SK-MEL-5 (cell line): ENCODE measurements at regions not wholly inside any gene's neighbourhood (a gene's known extent, or its start where the extent isn't known, plus 50 kb on each side); places are given as distances from the start of the nearest gene placed in this dataset.
A peak's percentile ranks its signal among the peaks of the same experiment; 100 is the strongest.
"Not testable (repeated sequence)": the region's sequence is repeated elsewhere in the genome, so short reads cannot be mapped to it uniquely, and the experiment has no call there.

Experiments used
- DNase-seq: peaks from one replicate; pipeline ENCODE4 v3.0.0-alpha.2; 2016; ENCODE audit warnings: low read depth, low spot score
- in situ Hi-C: cut with HindIII; loops from 2 replicates; pipeline ENCODE4 v1.10.0; 2016; ENCODE audit warnings: low sequenced_read_pairs, high pct_unique_total_duplicates, low pct_unique_long_range_greater_than_20kb

- in situ Hi-C loops, result no loop called here
- DNase-seq, result no peak
Measured at GRCh38 chr4:12635629-12636028, 848.5 kb downstream of the RAB28 start.

DNA sequence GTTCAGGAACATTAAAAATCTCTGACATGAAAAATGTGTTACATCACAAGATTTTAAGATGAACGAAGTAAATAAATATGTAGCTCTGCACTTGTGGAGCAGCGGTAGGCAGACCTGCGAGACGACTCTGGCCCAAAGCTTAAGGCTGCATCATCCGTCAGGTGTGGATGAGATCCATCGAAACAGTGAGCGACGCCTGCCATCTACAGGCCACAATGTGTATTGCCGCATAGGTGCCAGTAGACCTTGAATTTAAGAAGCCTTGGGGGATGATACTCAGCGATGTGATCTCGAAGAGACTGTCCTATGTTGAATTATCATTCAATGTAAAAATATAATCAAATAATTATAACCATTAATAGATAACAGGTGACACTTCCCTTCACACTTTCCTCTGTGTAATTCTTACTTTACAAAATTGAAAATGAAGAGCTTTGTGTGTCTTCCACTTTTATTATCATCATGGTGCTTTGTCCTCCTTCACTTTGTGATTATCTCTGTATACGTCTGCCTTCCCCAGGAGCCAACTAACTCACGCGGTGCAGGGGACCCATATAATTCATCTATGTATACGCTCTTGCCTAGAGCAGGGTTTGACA, 851.0 kb downstream of the RAB28 start:
- in situ Hi-C loops, result no loop called here
- peak; percentile 81 for DNase-seq

- in situ Hi-C loops, result no loop called here
- no peak for DNase-seq
Measured at GRCh38 chr4:12615822-12616221, 868.3 kb downstream of the RAB28 start.

- no peak for DNase-seq
- in situ Hi-C loops, result no loop called here
Measured at GRCh38 chr4:12612876-12613275, 871.3 kb downstream of the RAB28 start.

- in situ Hi-C loops, result not testable (repeated sequence)
- DNase-seq, result peak; percentile 3
Measured at GRCh38 chr4:12609212-12609875, 874.8 kb downstream of the RAB28 start.

DNA sequence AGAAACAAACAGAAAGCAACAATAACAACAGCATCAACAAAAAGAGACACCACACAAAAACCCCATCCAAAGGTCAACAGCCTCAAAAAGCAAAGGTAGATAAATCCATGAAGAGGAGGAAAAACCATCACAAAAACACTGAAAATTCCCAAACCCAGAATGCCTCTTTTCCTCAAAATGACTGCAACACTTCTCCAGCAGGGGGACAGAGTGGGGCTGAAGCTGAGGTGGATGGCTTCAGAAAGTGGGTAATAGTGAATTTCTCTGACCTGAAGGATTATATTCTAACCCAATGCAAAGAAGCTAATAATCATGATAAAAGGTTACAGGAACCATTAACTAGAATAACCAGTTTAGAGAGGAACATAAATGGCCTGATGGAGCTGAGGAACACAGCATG, 888.2 kb downstream of the RAB28 start:
- peak; percentile 26 for DNase-seq
- in situ Hi-C loops, result no loop called here

DNA sequence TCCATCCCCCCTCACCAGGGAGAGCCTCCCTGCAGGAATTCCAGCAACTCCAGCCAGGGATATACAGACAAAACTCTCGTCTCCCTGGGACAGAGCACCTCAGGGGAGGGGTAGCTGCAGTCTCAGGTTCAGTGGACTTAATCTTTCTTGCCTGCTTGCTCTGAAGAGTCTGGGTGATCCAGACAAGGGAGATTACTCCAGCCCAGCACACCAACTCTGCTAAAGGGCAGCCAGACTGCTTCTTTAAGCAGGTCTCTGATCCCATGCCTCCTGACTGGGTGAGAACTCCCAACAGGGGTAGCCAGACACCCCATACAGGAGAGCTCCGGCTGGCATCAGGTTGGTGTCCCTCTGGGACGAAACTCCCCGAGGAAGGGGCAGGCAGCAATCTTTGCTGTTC, 888.7 kb downstream of the RAB28 start:
- no peak for DNase-seq
- in situ Hi-C loops, result no loop called here

DNA sequence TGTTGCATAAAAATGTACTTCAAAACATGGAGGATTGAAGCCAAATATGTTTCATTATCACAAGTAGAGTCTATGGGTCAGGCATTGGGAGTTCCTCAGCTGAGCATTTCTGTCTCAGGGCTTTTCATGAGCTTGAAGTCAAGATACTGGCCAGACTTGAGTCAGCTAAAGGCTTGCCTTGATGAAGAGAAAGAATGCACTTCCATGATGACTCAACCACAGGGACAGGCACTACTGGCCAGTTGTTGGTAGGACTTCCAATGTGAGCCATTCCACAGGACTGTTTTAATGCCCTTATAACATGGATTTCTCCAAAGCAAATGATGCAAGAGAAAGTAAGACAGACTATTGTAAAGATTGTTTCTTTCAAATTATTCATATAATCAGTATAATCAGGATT, 895.6 kb downstream of the RAB28 start:
- in situ Hi-C loops, result no loop called here
- DNase-seq, result no peak

DNA sequence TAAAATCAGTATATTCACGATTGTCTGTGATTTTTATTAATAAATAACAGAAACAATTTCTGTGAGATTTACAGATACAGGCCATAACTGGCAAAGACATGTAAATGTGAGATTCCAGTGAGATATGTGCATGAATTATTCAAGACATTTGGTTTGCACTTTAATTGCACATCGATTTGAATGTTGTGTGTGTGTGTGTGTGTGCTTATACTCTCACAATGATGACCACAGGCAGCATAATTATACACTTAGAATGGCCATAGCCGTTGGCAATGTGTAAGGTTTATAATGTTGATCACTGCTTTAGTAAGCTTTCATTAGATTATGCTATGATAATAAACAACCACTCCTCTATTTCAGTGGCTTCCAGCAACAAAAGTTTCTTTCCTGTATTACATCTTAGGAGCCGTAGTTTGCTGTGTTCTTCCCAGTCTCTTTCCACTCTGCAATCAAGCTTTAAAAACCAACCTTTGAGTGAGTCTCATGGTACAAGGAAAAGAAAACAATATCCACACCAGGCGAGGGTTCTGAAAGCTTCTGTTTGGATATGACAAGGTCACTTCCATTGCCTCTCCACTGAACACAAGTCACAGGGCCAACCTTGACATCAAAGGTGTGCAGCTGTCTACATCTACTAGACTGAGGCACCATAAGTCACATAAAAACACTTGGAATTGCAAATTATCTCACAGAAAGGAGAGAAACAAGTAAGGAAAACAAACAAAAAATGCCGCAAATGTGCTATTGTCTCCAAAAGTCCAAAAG, 897.7 kb downstream of the RAB28 start:
- DNase-seq, result no peak
- in situ Hi-C loops, result no loop called here

DNA sequence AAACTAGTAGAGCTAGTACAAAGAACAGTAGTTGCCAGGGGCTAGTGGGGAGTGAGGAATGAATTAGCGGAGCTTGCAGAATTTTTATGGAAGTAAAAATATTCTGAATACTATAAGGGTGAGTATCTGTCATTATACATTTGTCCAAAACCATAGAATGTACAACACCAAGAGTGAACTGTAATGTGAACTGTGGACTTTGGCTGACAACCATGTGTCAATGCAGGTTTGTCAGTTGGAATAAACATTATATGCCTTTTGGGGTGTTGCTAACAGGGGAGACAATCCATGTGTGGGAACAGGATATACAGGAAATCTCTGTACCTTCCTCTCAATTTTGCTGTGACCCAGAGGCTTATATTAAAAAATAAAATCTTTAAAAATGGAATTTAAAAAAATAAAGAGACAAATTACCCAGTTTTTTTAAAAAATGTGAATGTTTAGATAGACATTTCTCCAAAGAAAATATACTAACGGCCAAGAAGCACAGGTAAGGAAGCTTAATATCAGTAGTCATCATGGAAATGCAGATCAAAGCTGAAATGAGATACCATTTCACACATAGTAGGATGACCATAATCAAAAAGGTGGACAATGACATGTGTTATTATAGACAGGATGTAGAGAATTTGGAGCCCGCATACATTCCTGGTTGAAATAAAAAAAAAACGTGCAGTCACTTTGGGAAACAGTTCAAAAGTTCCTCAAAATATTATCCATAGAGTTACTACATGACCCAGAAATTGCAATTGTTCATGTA, 899.8 kb downstream of the RAB28 start:
- DNase-seq, result no peak
- in situ Hi-C loops, result no loop called here

- no peak for DNase-seq
- in situ Hi-C loops, result no loop called here
Measured at GRCh38 chr4:12583275-12583674, 900.9 kb downstream of the RAB28 start.

DNA sequence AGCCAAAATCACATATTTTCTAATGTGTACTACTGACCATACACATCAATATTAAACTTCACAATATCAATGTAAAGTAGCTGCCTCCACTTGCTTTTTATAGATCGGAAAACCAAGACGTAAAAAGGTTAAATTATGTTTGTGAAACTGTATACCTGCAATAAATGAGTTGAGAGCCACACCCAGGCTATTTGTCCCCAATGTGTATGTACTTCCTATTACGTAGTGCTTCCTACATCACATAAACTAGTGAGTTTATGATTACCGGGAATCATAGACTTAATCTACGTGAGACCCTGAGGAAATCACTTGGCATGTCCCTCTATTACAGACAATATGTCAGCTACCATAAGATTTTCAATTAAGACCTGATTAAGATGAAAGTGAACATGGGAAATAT, 903.4 kb downstream of the RAB28 start:
- in situ Hi-C loops, result no loop called here
- DNase-seq, result no peak

- DNase-seq, result no peak
- in situ Hi-C loops, result no loop called here
Measured at GRCh38 chr4:12579172-12579571, 905.0 kb downstream of the RAB28 start.

DNA sequence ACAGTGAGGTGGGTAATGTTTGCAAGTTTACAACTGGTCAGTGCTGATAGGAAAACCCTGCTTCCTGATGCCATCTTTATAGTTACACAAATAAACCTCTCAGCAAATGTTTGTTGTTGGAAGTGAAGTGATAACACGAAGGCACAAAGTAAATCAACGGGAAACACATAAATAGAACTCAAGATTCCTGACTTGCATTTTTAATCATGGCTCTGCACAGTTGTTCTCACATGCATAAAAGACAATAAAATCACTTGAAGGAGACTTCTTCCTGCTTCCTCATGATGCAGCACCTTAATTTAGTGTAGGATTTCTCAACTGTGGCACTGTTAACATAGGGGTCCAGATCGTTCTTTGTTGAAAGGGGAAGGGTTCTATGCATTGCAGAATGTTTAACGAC, 907.7 kb downstream of the RAB28 start:
- in situ Hi-C loops, result no loop called here
- DNase-seq, result no peak

DNA sequence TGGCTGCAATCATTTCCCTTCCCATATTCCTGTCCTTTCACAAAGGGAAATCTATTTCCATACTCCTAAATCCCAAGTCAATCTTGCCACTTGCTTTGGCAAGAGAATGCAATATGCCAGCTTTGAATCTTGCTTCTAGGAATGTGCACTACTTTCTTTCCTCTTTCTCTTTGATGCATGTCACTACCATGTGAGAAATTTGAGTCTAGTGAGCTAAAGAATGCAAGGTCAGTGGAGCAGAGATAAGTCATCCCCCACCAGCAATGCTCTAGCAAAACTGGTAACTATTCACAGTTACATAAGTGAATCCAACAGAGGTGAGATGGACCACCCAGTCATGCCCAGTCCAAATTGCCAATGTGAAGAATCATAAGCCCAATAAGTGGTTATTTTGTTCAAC, 910.4 kb downstream of the RAB28 start:
- in situ Hi-C loops, result no loop called here
- DNase-seq, result no peak

GRCh38 chr4:12562476-12563140, 921.5 kb downstream of the RAB28 start:
- in situ Hi-C loops, result no loop called here
- DNase-seq, result no peak

- in situ Hi-C loops, result no loop called here
Measured at GRCh38 chr4:12562021-12562420, 922.1 kb downstream of the RAB28 start.

DNA sequence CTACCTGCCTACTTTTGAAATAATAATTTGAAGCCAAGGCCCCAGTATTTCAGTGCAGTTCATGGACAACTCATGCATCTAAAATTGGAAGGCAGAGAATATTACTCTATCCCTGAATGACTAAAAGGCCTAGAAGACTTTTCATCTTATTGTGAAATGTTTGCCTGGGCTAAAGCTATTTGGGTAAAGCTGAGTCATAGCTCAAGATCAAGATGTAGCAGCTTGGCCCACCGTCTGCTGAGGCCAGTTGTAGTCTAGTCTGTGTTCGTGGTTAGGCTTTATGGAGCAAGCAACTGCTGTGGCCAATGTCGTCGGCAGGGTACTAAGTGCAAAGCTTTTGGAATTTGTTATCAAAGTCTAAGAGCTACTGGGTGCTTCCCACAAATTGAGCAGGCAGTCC, 929.1 kb downstream of the RAB28 start:
- no peak for DNase-seq
- in situ Hi-C loops, result no loop called here

More at GRCh38 chr4:12562021-12562420, 922.1 kb downstream of the RAB28 start:
- DNase-seq, result no peak
